Astrocyte of the spinal cord (primary cell): ENCODE measurements at regions not wholly inside any gene's neighbourhood (a gene's known extent, or its start where the extent isn't known, plus 50 kb on each side); places are given as distances from the start of the nearest gene placed in this dataset.

Source experiments
- DNase-seq: peaks from one replicate; pipeline ENCODE4 v3.0.0; 2011; ENCODE audit warnings: low read depth, low spot score
- H3K4me3 ChIP-seq: 2 replicates; pipeline ENCODE4 v1.5.1; 2011; ENCODE audit warnings: low read depth, mild to moderate bottlenecking, low read length, moderate library complexity
- in situ Hi-C: cut with HindIII; loops from 2 replicates; pipeline ENCODE4 v1.10.0; 2017; ENCODE audit warnings: low sequenced_read_pairs
- TF ChIP-seq, protein P1 (sequence below): IDR thresholded peaks from 2 replicates; pipeline ENCODE4 v1.5.1; 2012; ENCODE audit warnings: low read depth, mild to moderate bottlenecking, low read length, inconsistent platforms

DNA sequence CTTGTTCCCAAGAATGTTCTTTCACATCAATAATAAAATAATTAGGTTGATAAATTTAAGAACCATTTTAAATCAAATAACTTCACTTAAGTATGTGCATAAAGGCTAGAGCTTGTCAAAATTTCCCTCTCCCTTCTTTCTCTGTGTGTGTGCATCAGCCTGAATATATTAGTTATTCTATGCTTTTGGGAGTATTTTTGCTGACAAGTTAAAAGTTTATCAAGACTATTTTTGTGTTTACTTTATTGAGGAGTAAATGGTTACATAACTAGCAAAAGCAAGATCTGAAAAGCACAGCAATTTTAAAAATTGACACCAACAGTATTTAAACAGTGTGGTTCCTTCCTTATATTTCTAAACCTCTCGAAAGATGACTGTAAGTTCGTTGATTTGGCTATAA is 261.7 kb downstream of the ISL1 start:
- DNase-seq: no peak
- in situ Hi-C loops: no loop called here
- no peak overlapping the region for H3K4me3 ChIP-seq
- TF ChIP-seq, protein P1, sequence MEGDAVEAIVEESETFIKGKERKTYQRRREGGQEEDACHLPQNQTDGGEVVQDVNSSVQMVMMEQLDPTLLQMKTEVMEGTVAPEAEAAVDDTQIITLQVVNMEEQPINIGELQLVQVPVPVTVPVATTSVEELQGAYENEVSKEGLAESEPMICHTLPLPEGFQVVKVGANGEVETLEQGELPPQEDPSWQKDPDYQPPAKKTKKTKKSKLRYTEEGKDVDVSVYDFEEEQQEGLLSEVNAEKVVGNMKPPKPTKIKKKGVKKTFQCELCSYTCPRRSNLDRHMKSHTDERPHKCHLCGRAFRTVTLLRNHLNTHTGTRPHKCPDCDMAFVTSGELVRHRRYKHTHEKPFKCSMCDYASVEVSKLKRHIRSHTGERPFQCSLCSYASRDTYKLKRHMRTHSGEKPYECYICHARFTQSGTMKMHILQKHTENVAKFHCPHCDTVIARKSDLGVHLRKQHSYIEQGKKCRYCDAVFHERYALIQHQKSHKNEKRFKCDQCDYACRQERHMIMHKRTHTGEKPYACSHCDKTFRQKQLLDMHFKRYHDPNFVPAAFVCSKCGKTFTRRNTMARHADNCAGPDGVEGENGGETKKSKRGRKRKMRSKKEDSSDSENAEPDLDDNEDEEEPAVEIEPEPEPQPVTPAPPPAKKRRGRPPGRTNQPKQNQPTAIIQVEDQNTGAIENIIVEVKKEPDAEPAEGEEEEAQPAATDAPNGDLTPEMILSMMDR: no peak

DNA sequence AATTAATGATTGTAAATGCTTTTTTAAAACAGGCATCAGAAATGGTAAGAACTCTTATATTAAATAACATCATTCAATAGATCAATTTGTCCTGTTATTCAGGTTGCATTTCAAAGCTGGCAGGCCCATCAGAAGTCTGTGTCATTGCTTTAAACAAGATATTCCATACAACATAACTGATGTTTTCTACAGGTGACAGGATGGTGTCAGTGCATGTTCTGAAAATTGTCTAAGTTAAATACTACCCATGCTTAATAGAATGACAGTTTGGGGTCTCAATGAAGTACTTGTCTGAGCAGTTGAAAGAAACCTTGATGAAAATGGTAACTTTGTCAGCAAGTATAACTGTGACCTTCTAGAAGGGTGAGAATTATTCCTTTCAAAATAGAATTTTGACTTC is 263.2 kb downstream of the ISL1 start:
- DNase-seq: no peak
- H3K4me3 ChIP-seq: no peak overlapping the region
- TF ChIP-seq, protein P1: no peak
- in situ Hi-C loops: no loop called here

DNA sequence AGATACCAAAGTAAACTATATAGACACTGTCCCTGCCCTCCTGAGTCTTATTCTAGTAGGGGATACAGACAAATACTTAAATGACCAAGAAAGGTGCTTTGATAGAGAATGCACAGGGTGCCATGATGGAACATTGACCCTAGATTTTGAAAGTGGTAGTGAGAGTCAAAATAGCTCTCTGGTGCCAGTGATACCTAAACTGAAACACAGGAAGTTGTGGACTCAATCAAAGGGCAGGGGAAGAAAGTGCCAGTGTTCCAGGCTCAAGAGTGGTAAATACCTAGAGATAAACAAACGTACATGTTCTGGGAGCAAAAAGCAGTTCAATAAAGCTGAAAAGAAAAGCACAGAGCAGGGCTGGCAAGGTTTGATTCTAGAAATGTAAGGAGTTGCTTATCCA is 267.6 kb downstream of the ISL1 start:
- H3K4me3 ChIP-seq: no peak overlapping the region
- in situ Hi-C loops: no loop called here
- DNase-seq: no peak
- TF ChIP-seq, protein P1: no peak

DNA sequence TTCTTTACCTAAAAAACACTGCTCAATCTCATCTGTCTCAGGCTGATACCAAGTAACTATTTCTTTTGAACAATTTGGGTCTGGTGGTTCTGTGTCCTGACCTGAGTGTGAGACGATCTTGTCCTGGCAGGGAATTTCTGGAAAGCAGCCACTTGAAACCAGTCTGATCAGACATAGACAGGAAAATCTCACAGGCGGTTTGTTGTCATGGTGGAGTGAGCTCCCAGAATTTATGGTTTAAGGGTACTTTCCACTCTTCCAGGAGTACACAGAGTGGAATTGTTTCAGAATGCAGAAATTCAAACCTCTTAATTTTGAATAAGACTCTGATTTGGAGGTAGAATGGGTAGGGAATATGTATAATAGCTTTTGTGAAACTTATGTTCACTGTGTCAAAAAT is 268.2 kb downstream of the ISL1 start:
- in situ Hi-C loops: no loop called here
- TF ChIP-seq, protein P1: no peak
- no peak overlapping the region for H3K4me3 ChIP-seq
- peak; percentile 3 for DNase-seq

DNA sequence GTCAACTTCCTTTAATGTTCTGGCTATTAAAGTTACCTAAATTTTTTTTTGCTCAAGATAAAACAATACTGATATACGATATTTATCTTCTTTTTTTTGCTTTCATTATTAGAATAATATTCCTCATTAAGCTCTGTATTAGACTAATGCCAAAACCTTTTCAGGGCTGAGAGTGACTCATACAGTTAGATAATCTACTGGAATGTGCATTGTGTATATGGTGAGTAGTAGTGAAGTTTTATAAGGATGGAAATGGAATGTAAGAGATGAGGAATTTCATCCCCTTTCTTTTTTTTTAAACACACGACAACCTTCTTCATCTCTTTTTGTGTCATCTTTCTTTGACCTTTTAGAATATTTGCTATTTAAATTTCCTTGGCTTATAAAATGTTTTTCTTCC is 268.6 kb downstream of the ISL1 start:
- TF ChIP-seq, protein P1: no peak
- in situ Hi-C loops: no loop called here
- no peak overlapping the region for H3K4me3 ChIP-seq
- peak; percentile 24 for DNase-seq

DNA sequence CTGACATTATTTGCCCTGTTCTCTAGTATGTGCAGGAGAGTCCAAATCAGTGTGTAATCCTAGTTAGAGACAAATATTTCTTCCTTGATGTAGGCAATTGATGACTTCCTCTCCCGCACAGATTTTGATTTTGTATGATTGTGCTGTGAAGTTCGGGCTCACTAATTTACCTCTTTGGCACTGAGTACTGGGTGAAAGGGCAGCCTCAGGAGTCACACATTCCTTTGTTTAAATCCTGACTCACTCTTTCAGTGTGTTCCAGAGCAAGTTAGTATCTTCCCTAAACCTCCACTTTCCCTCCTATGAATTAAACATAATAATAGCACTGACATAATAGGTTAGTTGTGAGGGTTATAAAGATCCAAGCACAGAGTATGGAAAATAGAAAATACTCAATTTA is 269.7 kb downstream of the ISL1 start:
- in situ Hi-C loops: no loop called here
- peak; percentile 16 for DNase-seq
- TF ChIP-seq, protein P1: no peak
- no peak overlapping the region for H3K4me3 ChIP-seq
